ENCODE measurements at regions not wholly inside any gene's neighbourhood (a gene's known extent, or its start where the extent isn't known, plus 50 kb on each side); places are given as distances from the start of the nearest gene placed in this dataset.

DNA sequence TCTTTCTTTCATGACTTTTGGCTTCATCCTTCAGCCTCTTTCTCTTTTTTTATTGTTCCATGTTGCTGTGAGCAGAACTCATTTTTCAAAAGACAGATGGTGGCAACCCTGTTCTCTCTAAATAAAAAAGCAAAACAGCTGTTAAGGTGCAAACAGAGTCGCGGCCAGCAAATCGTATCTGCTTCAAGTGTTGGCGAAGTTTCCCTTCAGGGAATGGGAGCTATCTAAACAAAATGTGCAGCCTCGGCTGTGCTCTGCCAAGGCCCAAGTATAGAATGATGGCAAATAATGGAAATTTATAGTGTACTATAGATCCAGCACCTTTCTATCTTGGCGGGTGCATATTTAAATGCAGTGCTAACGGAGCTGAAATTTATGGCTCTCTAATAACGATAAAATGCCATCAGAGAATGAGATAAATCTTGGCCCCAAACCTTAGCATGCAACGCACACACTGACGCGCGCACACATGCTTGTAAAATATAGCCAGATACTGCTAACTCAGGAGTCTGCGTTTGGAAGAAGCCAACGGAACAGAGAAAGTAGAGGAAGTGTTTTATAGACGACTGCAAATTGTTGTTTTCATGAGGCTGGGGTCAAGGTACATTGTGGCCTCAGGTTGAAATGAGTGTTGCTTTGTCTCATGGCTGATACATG, 315.5 kb upstream of the RBFOX1 start:
- TF ChIP-seq, protein P1, sequence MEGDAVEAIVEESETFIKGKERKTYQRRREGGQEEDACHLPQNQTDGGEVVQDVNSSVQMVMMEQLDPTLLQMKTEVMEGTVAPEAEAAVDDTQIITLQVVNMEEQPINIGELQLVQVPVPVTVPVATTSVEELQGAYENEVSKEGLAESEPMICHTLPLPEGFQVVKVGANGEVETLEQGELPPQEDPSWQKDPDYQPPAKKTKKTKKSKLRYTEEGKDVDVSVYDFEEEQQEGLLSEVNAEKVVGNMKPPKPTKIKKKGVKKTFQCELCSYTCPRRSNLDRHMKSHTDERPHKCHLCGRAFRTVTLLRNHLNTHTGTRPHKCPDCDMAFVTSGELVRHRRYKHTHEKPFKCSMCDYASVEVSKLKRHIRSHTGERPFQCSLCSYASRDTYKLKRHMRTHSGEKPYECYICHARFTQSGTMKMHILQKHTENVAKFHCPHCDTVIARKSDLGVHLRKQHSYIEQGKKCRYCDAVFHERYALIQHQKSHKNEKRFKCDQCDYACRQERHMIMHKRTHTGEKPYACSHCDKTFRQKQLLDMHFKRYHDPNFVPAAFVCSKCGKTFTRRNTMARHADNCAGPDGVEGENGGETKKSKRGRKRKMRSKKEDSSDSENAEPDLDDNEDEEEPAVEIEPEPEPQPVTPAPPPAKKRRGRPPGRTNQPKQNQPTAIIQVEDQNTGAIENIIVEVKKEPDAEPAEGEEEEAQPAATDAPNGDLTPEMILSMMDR (IDR thresholded peaks at IDR 0.05 in 8 of 11, conservative IDR thresholded peaks at IDR 0.05 in 3 of 11): no peak
- TF ChIP-seq POLR2AphosphoS5 (IDR thresholded peaks at IDR 0.05): no peak
